RWPE1 (cell line): ENCODE measurements at regions not wholly inside any gene's neighbourhood (a gene's known extent, or its start where the extent isn't known, plus 50 kb on each side); places are given as distances from the start of the nearest gene placed in this dataset.

Source experiments
- CTCF ChIA-PET: fragments of 350-600 bp; sonication (Branson Sonifier 250); formaldehyde crosslinking; extraction: SDS; loops from one replicate; lab custom pipeline; 2021; lab: Yijun Ruan, JAX
- POLR2A ChIA-PET: fragments of 400-600 bp; formaldehyde crosslinking; extraction: SDS; loops from one replicate; lab custom pipeline; 2020; ENCODE audit warnings: antibody characterized with exemption; ENCODE audit not compliant: low non-redundant PET; lab: Yijun Ruan, JAX
- DNase-seq: peaks from one replicate; pipeline ENCODE4 v3.0.0; 2012; ENCODE audit warnings: low spot score
- H3K27ac ChIP-seq: fragments of 450-650 bp; 2 replicates; pipeline ENCODE4 v1.5.1; 2017
- TF ChIP-seq, protein P1 (sequence below): fragments of 450-650 bp; conservative IDR thresholded peaks from 2 replicates; pipeline ENCODE4 v1.5.1; 2017; ENCODE audit warnings: low read depth, mild to moderate bottlenecking

DNA sequence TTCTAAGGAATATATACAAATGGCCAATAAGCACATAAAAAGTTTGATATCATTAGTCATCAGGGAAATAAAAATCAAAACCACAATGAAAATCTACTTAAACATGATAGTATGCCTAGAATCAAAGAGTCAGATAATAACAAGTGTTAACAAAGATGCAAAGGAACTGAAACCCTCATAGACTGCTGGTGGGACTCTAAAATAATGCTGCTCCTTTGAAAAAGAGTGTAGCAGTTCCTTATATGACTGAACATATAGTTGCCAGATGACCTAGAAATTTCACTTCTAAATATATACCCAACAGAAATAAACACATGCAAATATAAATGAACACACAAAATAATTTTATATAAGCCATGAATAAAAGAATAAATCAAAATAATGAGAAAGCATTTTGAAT lies 205.1 kb upstream of the CTSO start:
- CTCF ChIA-PET: no interaction called here
- TF ChIP-seq, protein P1, sequence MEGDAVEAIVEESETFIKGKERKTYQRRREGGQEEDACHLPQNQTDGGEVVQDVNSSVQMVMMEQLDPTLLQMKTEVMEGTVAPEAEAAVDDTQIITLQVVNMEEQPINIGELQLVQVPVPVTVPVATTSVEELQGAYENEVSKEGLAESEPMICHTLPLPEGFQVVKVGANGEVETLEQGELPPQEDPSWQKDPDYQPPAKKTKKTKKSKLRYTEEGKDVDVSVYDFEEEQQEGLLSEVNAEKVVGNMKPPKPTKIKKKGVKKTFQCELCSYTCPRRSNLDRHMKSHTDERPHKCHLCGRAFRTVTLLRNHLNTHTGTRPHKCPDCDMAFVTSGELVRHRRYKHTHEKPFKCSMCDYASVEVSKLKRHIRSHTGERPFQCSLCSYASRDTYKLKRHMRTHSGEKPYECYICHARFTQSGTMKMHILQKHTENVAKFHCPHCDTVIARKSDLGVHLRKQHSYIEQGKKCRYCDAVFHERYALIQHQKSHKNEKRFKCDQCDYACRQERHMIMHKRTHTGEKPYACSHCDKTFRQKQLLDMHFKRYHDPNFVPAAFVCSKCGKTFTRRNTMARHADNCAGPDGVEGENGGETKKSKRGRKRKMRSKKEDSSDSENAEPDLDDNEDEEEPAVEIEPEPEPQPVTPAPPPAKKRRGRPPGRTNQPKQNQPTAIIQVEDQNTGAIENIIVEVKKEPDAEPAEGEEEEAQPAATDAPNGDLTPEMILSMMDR: no peak
- DNase-seq: no peak
- no peak overlapping the region for H3K27ac ChIP-seq
- POLR2A ChIA-PET: no interaction called here

DNA sequence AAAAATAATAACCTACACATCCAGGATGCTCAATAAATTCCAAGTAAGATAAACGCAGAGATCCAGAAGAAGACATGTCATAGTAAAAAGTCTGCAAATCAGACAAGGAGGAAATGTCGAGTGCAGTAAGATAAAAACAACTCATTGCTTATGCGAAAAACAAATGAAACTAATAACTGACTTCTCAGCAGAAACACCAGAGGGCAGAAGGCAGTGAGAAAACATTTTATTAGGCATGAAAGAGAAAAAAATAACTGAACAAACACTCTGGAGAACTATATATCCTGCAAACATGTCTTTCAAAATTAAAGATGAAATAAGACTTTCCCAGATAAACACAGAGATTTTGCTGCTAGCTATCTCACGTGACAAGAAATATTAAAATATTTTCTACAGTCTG lies 201.3 kb upstream of the CTSO start:
- ChIA-PET POLR2A (no interaction called here), CTCF (no interaction called here)
- TF ChIP-seq, protein P1: no peak
- DNase-seq: no peak
- H3K27ac ChIP-seq: no peak overlapping the region

DNA sequence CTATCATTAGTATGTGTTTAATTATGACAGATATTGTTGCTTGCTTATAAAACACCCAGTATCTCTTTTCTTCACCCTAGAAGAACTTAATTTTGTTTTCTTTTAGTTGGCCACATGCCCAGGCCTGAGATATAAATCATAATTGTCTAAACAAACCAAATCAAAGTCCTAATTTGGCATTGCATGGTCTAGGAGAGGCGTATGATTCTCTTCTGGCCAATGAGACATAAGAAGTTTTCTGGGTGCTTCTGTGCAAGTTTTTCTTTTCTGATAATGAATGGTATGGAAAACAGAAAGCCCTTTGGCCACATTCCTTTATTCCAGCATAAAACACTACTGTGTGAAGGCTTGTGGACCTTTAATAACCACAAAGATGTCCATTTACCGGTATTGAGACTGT lies 192.9 kb upstream of the CTSO start:
- H3K27ac ChIP-seq: no peak overlapping the region
- POLR2A ChIA-PET: no interaction called here
- DNase-seq: no peak
- TF ChIP-seq, protein P1: no peak
- CTCF ChIA-PET: no interaction called here

DNA sequence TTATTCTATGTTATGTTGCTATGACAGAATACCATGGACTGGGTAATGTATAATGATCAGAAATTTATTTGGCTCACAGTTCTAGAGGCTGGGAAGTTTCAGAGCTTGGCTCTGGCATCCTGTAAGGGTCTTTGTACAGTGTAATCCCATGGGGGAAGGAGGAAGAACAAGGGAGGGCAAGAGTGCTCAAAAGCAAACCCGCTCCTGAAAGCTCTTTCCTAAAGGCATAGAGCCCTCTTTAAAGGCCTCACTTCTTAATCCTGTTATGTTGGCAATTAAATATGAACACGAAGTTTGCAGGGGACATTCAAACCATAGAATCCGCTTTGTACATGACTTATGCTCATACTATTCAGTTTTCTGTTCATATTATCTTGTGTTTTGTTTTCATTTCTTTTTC lies 191.3 kb upstream of the CTSO start:
- H3K27ac ChIP-seq: no peak overlapping the region
- ChIA-PET CTCF (no interaction called here), POLR2A (no interaction called here)
- DNase-seq: no peak
- TF ChIP-seq, protein P1: no peak

GRCh38 chr4:156138781-156139280 lies 185.2 kb upstream of the CTSO start:
- POLR2A ChIA-PET: no interaction called here
- DNase-seq: no peak
- CTCF ChIA-PET: no interaction called here
- TF ChIP-seq, protein P1: no peak
- H3K27ac ChIP-seq: no peak overlapping the region

GRCh38 chr4:156137679-156138473 lies 184.2 kb upstream of the CTSO start:
- DNase-seq: no peak
- H3K27ac ChIP-seq: no peak overlapping the region
- TF ChIP-seq, protein P1: no peak
- CTCF ChIA-PET: interaction anchor here (0.6 to 1.2 kb wide), 3 partner anchors 14 to 354 kb away, joined by 3 to 4 read pairs (median 3); no protein-coding TSS in a partner anchor
- POLR2A ChIA-PET: no interaction called here
